ENCODE measurements at regions not wholly inside any gene's neighbourhood (a gene's known extent, or its start where the extent isn't known, plus 50 kb on each side); places are given as distances from the start of the nearest gene placed in this dataset.

GRCh38 chr10:91341686-91342085 lies 68.5 kb upstream of the HECTD2 start:
- Histone ChIP-seq H3K4me2 (ENCODE audit: insufficient read depth in 1 of 2, low read depth in 2 of 2, low read length in 2 of 2) (no peak overlapping the region), H2BK15ac (ENCODE audit: low read length) (no peak overlapping the region), H3K9ac (replicated peaks in 1 of 4; ENCODE audit: extremely low read depth in 1 of 4, low read depth in 3 of 4, low read length in 3 of 4) (no peak overlapping the region), H3K79me1 (ENCODE audit: low read depth, low read length) (no peaks in the 10 kb centered on the region), H3K56ac (replicated peaks; ENCODE audit: insufficient read length, low read depth, low read length) (no peak overlapping the region), H2BK20ac (ENCODE audit: low read length) (no peak overlapping the region), H2BK5ac (ENCODE audit: low read depth, low read length) (no peak overlapping the region), H2AFZ (ENCODE audit: low read length) (no peak overlapping the region), H3K27ac (ENCODE audit: low read depth, low read length) (no peak overlapping the region), H4K8ac (ENCODE audit: extremely low read depth, insufficient read depth, low read length) (no peak overlapping the region), H3K4ac (replicated peaks; ENCODE audit: insufficient read length, low read depth, low read length) (no peak overlapping the region), H3K9me3 (ENCODE audit: insufficient read depth in 2 of 2, low read depth in 1 of 2, low read length in 1 of 2) (no peaks in the 10 kb centered on the region), H3K23ac (ENCODE audit: insufficient read length) (no peak overlapping the region), H3K36me3 (ENCODE audit: control insufficient read depth in 2 of 4, insufficient read depth in 4 of 4, low read length in 3 of 4) (no peaks in the 10 kb centered on the region), H3K23me2 (ENCODE audit: low read depth, low read length) (no peaks in the 10 kb centered on the region), H4K91ac (replicated peaks; ENCODE audit: insufficient read length, low read length) (no peak overlapping the region), H3K79me2 (ENCODE audit: control insufficient read depth in 1 of 2, insufficient read depth in 2 of 2, low read length in 2 of 2) (no peaks in the 10 kb centered on the region), H3K14ac (ENCODE audit: insufficient read length) (no peak overlapping the region), H2BK12ac (ENCODE audit: low read depth, low read length) (no peak overlapping the region), H3K18ac (ENCODE audit: extremely low read depth, low read length) (no peak overlapping the region), H2BK120ac (replicated peaks; ENCODE audit: low read depth, low read length) (no peak overlapping the region), H3K4me3 (ENCODE audit: extremely low read depth in 1 of 4, insufficient read depth in 2 of 4, low read depth in 3 of 4, low read length in 4 of 4) (no peak overlapping the region), H4K5ac (ENCODE audit: insufficient read length, low read depth, low read length) (no peak overlapping the region), H3K4me1 (replicated peaks in 1 of 4; ENCODE audit: control insufficient read depth in 3 of 4, insufficient read depth in 4 of 4, low read length in 3 of 4) (no peaks in the 10 kb centered on the region), H2AK5ac (ENCODE audit: low read depth, low read length) (no peak overlapping the region), H4K20me1 (replicated peaks in 1 of 2; ENCODE audit: control insufficient read depth in 1 of 2, insufficient read depth in 2 of 2, low read length in 2 of 2) (no peaks in the 10 kb centered on the region), H3K27me3 (replicated peaks in 1 of 4; ENCODE audit: control insufficient read depth in 3 of 4, extremely low read depth in 1 of 4, insufficient read depth in 3 of 4, low read length in 3 of 4) (no peaks in the 10 kb centered on the region)
- no peak for FAIRE-seq
- TF ChIP-seq RXRA (IDR thresholded peaks at IDR 0.05; ENCODE audit: insufficient read depth, low read depth, low read length): no peak
- no peak for TF ChIP-seq HDAC2 (IDR thresholded peaks at IDR 0.05; ENCODE audit: borderline replicate concordance in 1 of 2, low read depth in 2 of 2, low read length in 2 of 2)
- no peak for TF ChIP-seq SIX5 (IDR thresholded peaks at IDR 0.05; ENCODE audit: low read depth, low read length)
- TF ChIP-seq TEAD4 (IDR thresholded peaks at IDR 0.05; ENCODE audit: low read depth, low read length): no peak
- TF ChIP-seq FOSL1 (IDR thresholded peaks at IDR 0.05; ENCODE audit: insufficient read depth, low read depth, low read length): no peak
- no peak for TF ChIP-seq TAF1 (IDR thresholded peaks at IDR 0.05; ENCODE audit: low read depth, low read length)
- TF ChIP-seq SIN3A (conservative IDR thresholded peaks at IDR 0.05 in 1 of 2, IDR thresholded peaks at IDR 0.05 in 1 of 2; ENCODE audit: low read depth in 1 of 2, low read length in 2 of 2): no peak
- no peak for TF ChIP-seq KDM1A (IDR thresholded peaks at IDR 0.05; ENCODE audit: borderline replicate concordance, low read length)
- no peak for TF ChIP-seq SAP30 (IDR thresholded peaks at IDR 0.05; ENCODE audit: insufficient read depth, insufficient replicate concordance, low read length)
- no peak for TF ChIP-seq CEBPB (IDR thresholded peaks at IDR 0.05; ENCODE audit: low read depth, low read length)
- no peak for DNase-seq (ENCODE audit: low read depth in 1 of 2, low spot score in 2 of 2)
- POLR2A ChIA-PET (ENCODE audit: partially characterized antibody): interaction anchor here (0.6 kb wide), 1 partner anchor 443 kb away, joined by 3 read pairs; no protein-coding TSS in a partner anchor
- CTCF ChIA-PET (ENCODE audit: partially characterized antibody): interaction anchor here (0.7 kb wide), 1 partner anchor 232 kb away, joined by 3 read pairs; no protein-coding TSS in a partner anchor

All from H1 (cell line).